Left ventricle myocardium inferior (tissue), 1 donor: ENCODE measurements at regions not wholly inside any gene's neighbourhood (a gene's known extent, or its start where the extent isn't known, plus 50 kb on each side); places are given as distances from the start of the nearest gene placed in this dataset.
A peak's percentile ranks its signal among the peaks of the same experiment; 100 is the strongest.
"Not testable (repeated sequence)": the region's sequence is repeated elsewhere in the genome, so short reads cannot be mapped to it uniquely, and the experiment has no call there.

Experiments
- DNase-seq: peaks from one replicate; pipeline ENCODE4 v3.0.0-alpha.2; 2020
- H3K27ac ChIP-seq: fragments of 200-600 bp; replicated peaks from 2 replicates; pipeline ENCODE4 v1.8.0; 2021
- H3K27me3 ChIP-seq: fragments of 200-600 bp; 2 replicates; pipeline ENCODE4 v1.8.0; 2021; ENCODE audit warnings: low read depth
- H3K36me3 ChIP-seq: fragments of 200-600 bp; 2 replicates; pipeline ENCODE4 v1.8.0; 2021
- H3K4me1 ChIP-seq: fragments of 200-600 bp; 2 replicates; pipeline ENCODE4 v1.8.0; 2021
- H3K4me3 ChIP-seq: fragments of 200-600 bp; 2 replicates; pipeline ENCODE4 v1.8.0; 2021; ENCODE audit warnings: mild to moderate bottlenecking, moderate library complexity
- H3K9me3 ChIP-seq: fragments of 200-600 bp; replicated peaks from 2 replicates; pipeline ENCODE4 v1.8.0; 2021
- CTCF ChIP-seq: fragments of 200-600 bp; IDR thresholded peaks from 2 replicates; pipeline ENCODE4 v1.8.0; 2021; ENCODE audit warnings: antibody characterized with exemption, mild to moderate bottlenecking, borderline replicate concordance
- intact Hi-C: fragments of 100-400 bp; cut with micrococcal nuclease; formaldehyde crosslinking; loops from one replicate; pipeline ENCODE4 v1.11.0; 2022
- donor health status: DM: no; HTN: yes; CAD: no; lungs with severe emphysema.

GRCh38 chr19:31483226-31483857 lies 134.1 kb upstream of the TSHZ3 start:
- H3K4me3 ChIP-seq, result no peak overlapping the region
- H3K27me3 ChIP-seq, result peaks cover 9% of the 10 kb centered on the region
- intact Hi-C loops, result no loop called here
- no peak overlapping the region for H3K27ac ChIP-seq
- TF ChIP-seq CTCF, result no peak
- no peak for DNase-seq
- H3K36me3 ChIP-seq, result no peaks in the 10 kb centered on the region
- no peaks in the 10 kb centered on the region for H3K4me1 ChIP-seq
- peaks cover 13% of the 10 kb centered on the region for H3K9me3 ChIP-seq

GRCh38 chr19:31484858-31485410 lies 135.7 kb upstream of the TSHZ3 start:
- H3K4me3 ChIP-seq, H3K27me3 ChIP-seq, H3K36me3 ChIP-seq, H3K4me1 ChIP-seq, intact Hi-C loops, H3K27ac ChIP-seq, DNase-seq: not testable (repeated sequence)
- peak; percentile 16 for TF ChIP-seq CTCF
- peaks cover 13% of the 10 kb centered on the region for H3K9me3 ChIP-seq

- Histone ChIP-seq H3K9me3 (peaks cover 13% of the 10 kb centered on the region), H3K4me3 (no peak overlapping the region), H3K27me3 (peaks cover 5% of the 10 kb centered on the region), H3K27ac (no peak overlapping the region), H3K36me3 (no peaks in the 10 kb centered on the region), H3K4me1 (no peaks in the 10 kb centered on the region)
- no peak for TF ChIP-seq CTCF
- intact Hi-C loops, result no loop called here
- DNase-seq, result no peak
Observed at GRCh38 chr19:31485472-31485871, 136.2 kb upstream of the TSHZ3 start.

- intact Hi-C loops, result no loop called here
- no peak overlapping the region for H3K27ac ChIP-seq
- no peaks in the 10 kb centered on the region for H3K4me1 ChIP-seq
- no peaks in the 10 kb centered on the region for H3K36me3 ChIP-seq
- no peaks in the 10 kb centered on the region for H3K9me3 ChIP-seq
- peaks cover 10% of the 10 kb centered on the region for H3K27me3 ChIP-seq
- no peak overlapping the region for H3K4me3 ChIP-seq
- no peak for DNase-seq
- no peak for TF ChIP-seq CTCF
Observed at GRCh38 chr19:31491242-31491641, 142.0 kb upstream of the TSHZ3 start.

- TF ChIP-seq CTCF, result no peak
- intact Hi-C loops, result no loop called here
Observed at GRCh38 chr19:31492050-31492449, 142.8 kb upstream of the TSHZ3 start.

More at GRCh38 chr19:31492050-31492449, 142.8 kb upstream of the TSHZ3 start:
- H3K4me1 ChIP-seq, result no peaks in the 10 kb centered on the region
- no peak overlapping the region for H3K27ac ChIP-seq
- H3K36me3 ChIP-seq, result no peaks in the 10 kb centered on the region
- H3K9me3 ChIP-seq, result no peaks in the 10 kb centered on the region
- no peak for DNase-seq
- H3K4me3 ChIP-seq, result no peak overlapping the region
- peaks cover 11% of the 10 kb centered on the region for H3K27me3 ChIP-seq
